Liver (tissue), 3 donors: ENCODE measurements at regions not wholly inside any gene's neighbourhood (a gene's known extent, or its start where the extent isn't known, plus 50 kb on each side); places are given as distances from the start of the nearest gene placed in this dataset.

ENCODE experiments used
- ATF3 ChIP-seq: IDR thresholded peaks from 2 replicates; pipeline ENCODE4 v1.6.1; 2016; ENCODE audit warnings: antibody characterized with exemption
- CTCF ChIP-seq: fragments of 150-350 bp; IDR thresholded peaks from 2 replicates; pipeline ENCODE4 v1.5.1; 2017; ENCODE audit warnings: improper control_type of control experiment, low read depth, low read length; ENCODE audit not compliant: missing input control
- EGR1 ChIP-seq, 2 donors: IDR thresholded peaks; 2 replicates each; pipeline ENCODE4 v1.6.1; 2016 to 2018; ENCODE audit warnings: antibody characterized with exemption in 2 of 2, low read depth in 2 of 2
- FOXA1 ChIP-seq: IDR thresholded peaks from 2 replicates; pipeline ENCODE4 v1.6.1; 2016; ENCODE audit warnings: antibody characterized with exemption
- GABPA ChIP-seq, 2 donors: IDR thresholded peaks in 1 of 2; conservative IDR thresholded peaks in 1 of 2; 2 replicates each; pipeline ENCODE4 v1.6.1; 2016; ENCODE audit warnings: antibody characterized with exemption in 2 of 2, mild to moderate bottlenecking in 1 of 2, moderate library complexity in 1 of 2
- JUND ChIP-seq, 2 donors: IDR thresholded peaks; 2 replicates each; pipeline ENCODE4 v1.6.1; 2016; ENCODE audit warnings: antibody characterized with exemption in 2 of 2
- MAX ChIP-seq: IDR thresholded peaks from 2 replicates; pipeline ENCODE4 v1.6.1; 2016; ENCODE audit warnings: antibody characterized with exemption
- RAD21 ChIP-seq, 2 donors: IDR thresholded peaks; 2 replicates each; pipeline ENCODE4 v1.6.1; 2016; ENCODE audit warnings: antibody characterized with exemption in 2 of 2, mild to moderate bottlenecking in 2 of 2
- RXRA ChIP-seq, 2 donors: IDR thresholded peaks; 2 replicates each; pipeline ENCODE4 v1.6.1; 2017 to 2018; ENCODE audit warnings: antibody characterized with exemption in 2 of 2, mild to moderate bottlenecking in 1 of 2
- SP1 ChIP-seq: IDR thresholded peaks from 2 replicates; pipeline ENCODE4 v1.6.1; 2018; ENCODE audit warnings: antibody characterized with exemption, mild to moderate bottlenecking
- TAF1 ChIP-seq: conservative IDR thresholded peaks from 2 replicates; pipeline ENCODE4 v1.6.1; 2016; ENCODE audit warnings: antibody characterized with exemption, mild to moderate bottlenecking
- ZBTB33 ChIP-seq: IDR thresholded peaks from 2 replicates; pipeline ENCODE4 v1.6.1; 2016; ENCODE audit warnings: antibody characterized with exemption
- donor health status: healthy.
- donor health status: healthy.

DNA sequence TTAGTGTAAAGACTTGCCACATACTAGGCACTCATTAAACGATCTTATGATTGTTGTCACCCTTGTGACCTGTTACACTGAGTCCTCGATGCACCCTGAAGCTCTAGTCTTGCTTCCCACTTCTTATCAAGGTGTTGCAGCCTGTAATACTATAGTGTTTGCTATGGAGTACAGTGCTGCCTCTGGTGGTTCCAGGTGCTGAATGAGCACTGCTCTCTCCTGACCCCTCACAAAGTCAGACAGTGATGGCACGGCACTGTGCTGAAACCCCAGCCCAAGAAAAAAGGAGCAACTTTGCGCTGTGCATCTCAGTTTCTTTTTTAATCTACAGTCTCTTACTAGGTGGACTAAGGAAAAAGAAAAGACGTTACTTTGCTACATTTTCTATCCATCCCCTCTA is 106.3 kb downstream of the GC start:
- TF ChIP-seq ATF3: no peak
- no peak for TF ChIP-seq CTCF
- no peak for TF ChIP-seq GABPA (IDR thresholded peaks at IDR 0.05 in 1 of 2, conservative IDR thresholded peaks at IDR 0.05 in 1 of 2)
- no peak for TF ChIP-seq TAF1
- TF ChIP-seq JUND (IDR thresholded peaks at IDR 0.05): no peak
- TF ChIP-seq RXRA (IDR thresholded peaks at IDR 0.05): no peak
- TF ChIP-seq MAX: no peak
- no peak for TF ChIP-seq RAD21 (IDR thresholded peaks at IDR 0.05)
- TF ChIP-seq EGR1 (IDR thresholded peaks at IDR 0.05; ENCODE audit: low read depth in 2 of 2): no peak
- TF ChIP-seq ZBTB33: no peak
- no peak for TF ChIP-seq FOXA1
- TF ChIP-seq SP1: no peak
